ENCODE measurements at regions not wholly inside any gene's neighbourhood (a gene's known extent, or its start where the extent isn't known, plus 50 kb on each side); places are given as distances from the start of the nearest gene placed in this dataset.

GRCh38 chr4:63799166-63799565 is 610.1 kb downstream of the TECRL start:
- Histone ChIP-seq H3K27ac (ENCODE audit: low read length) (no peak overlapping the region), H3K4me1 (ENCODE audit: control insufficient read depth, insufficient read depth, low read length) (no peaks in the 10 kb centered on the region), H3K27me3 (ENCODE audit: control insufficient read depth, insufficient read depth) (no peaks in the 10 kb centered on the region), H3K4me3 (ENCODE audit: low read length) (no peak overlapping the region), H3K9me3 (ENCODE audit: control insufficient read depth, low read length) (no peaks in the 10 kb centered on the region)
- intact Hi-C loops (cut with DNase I), result no loop called here
- 81% methylated on average over 2 of the region's 2 CpGs for WGBS
- DNase-seq, result no peak
- no peak for ATAC-seq

DNA sequence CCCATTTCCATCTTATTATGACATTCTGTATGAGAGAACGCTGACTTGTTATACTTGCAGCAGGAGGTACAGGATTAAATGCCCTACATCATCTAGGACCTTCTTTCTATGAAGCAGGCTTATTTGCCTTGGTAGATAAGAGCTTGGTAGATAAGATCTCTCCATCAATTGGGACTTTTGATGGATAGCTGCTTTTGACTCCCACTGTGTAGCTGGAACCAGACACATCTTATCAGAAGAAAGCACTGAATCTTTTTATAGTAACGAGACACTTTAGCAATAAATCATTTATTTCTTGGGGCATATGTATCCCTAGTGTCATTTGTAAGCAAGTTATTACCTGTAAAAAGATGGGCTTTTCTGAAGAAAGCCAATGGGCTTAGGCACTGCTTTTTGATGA is 613.9 kb downstream of the TECRL start:
- Histone ChIP-seq H3K4me3 (ENCODE audit: low read length) (no peak overlapping the region), H3K9me3 (ENCODE audit: control insufficient read depth, low read length) (no peaks in the 10 kb centered on the region), H3K4me1 (ENCODE audit: control insufficient read depth, insufficient read depth, low read length) (no peaks in the 10 kb centered on the region), H3K27me3 (ENCODE audit: control insufficient read depth, insufficient read depth) (no peaks in the 10 kb centered on the region), H3K27ac (ENCODE audit: low read length) (no peak overlapping the region)
- WGBS, result 29% methylated on average over 2 of the region's 2 CpGs
- DNase-seq, result no peak
- ATAC-seq, result no peak
- intact Hi-C loops (cut with DNase I), result no loop called here

DNA sequence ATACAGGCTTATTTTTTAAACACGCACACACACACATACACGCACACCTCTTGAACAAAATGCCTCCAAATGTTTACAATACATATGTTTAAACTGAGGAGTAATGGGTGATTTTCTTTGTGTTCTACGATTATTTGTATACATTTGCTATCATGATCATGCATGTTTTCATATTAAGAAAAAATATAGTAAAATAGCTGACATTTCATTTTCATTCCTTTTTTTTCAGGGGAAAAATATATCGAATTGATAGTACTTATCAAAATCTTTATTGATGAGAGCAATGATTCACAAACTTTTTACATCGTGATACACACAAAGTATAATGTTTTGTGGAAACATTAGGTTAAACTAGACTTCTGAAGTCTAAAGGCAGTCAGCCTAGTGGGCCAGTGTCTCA is 618.9 kb downstream of the TECRL start:
- 73% methylated on average over 5 of the region's 5 CpGs for WGBS
- Histone ChIP-seq H3K27ac (ENCODE audit: low read length) (no peak overlapping the region), H3K4me1 (ENCODE audit: control insufficient read depth, insufficient read depth, low read length) (no peaks in the 10 kb centered on the region), H3K27me3 (ENCODE audit: control insufficient read depth, insufficient read depth) (no peaks in the 10 kb centered on the region), H3K4me3 (ENCODE audit: low read length) (no peak overlapping the region), H3K9me3 (ENCODE audit: control insufficient read depth, low read length) (no peaks in the 10 kb centered on the region)
- ATAC-seq (no peak), DNase-seq (no peak)
- intact Hi-C loops (cut with DNase I), result no loop called here

DNA sequence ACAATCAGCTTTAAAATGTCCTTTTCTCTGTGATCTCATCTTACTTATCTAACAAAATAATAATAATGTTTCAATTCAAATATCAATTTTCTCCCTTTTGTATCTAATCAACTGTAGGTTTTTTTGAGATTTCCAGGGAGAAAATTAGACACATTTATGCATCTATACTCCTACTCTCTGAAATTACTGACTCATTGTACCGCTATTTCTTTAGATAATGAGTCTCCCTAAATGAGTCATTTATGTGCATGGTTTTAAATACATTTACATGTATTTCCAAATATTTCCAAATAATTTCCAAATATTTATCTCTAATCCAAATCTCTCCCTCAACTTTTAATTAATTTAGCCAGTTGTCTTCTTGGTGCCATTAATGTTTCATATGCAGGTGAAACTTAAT is 621.0 kb downstream of the TECRL start:
- H3K27ac ChIP-seq (ENCODE audit: low read length), result no peak overlapping the region
- ATAC-seq, result no peak
- intact Hi-C loops (cut with DNase I), result no loop called here

DNA sequence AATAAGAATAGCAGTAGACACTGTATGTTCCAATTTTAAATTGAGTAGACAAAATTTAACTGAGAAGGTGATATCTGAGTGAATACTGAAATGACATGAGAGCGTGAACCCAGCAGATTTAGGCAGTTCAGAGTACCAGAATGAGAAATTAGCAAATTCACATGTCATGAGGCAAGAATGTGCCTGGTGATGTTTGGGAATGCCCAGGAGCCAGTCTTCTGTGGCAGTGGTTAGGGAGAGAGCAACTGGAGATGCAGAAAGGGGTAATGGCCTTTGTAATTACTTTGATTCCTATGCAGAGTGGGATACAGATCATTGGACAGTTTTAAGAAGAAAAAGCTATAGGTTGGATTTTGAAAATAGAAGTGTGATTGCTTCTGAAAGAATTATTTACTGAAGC is 621.9 kb downstream of the TECRL start:
- 79% methylated on average over 1 of the region's 1 CpG for WGBS
- Histone ChIP-seq H3K4me3 (ENCODE audit: low read length) (no peak overlapping the region), H3K27me3 (ENCODE audit: control insufficient read depth, insufficient read depth) (no peaks in the 10 kb centered on the region), H3K4me1 (ENCODE audit: control insufficient read depth, insufficient read depth, low read length) (no peaks in the 10 kb centered on the region), H3K9me3 (ENCODE audit: control insufficient read depth, low read length) (no peaks in the 10 kb centered on the region), H3K27ac (ENCODE audit: low read length) (no peak overlapping the region)
- intact Hi-C loops (cut with DNase I), result no loop called here
- ATAC-seq (no peak), DNase-seq (no peak)

More for the DNA sequence above, 621.0 kb downstream of the TECRL start:
- DNase-seq, result no peak
- WGBS, result 59% methylated on average over 1 of the region's 1 CpG
- Histone ChIP-seq H3K27me3 (ENCODE audit: control insufficient read depth, insufficient read depth) (no peaks in the 10 kb centered on the region), H3K4me3 (ENCODE audit: low read length) (no peak overlapping the region), H3K4me1 (ENCODE audit: control insufficient read depth, insufficient read depth, low read length) (no peaks in the 10 kb centered on the region), H3K9me3 (ENCODE audit: control insufficient read depth, low read length) (no peaks in the 10 kb centered on the region)

DNA sequence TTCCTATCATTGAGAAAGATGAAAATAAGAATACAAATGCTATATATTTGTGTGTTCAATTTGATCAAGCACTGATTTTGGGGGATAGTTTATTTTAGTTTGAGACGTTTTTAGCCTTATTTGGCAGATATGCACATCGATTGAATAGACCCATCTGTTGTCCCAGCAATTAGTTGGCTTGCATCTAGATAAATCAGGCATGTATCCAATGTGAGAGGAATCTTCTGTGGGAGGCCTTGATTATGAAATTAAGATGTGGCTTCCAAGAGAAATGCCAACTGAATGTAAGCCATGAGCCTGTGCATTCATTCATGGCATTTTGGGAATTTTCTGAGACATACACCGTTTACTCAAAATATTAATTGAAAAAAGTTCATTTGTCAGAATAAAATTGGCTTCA is 623.1 kb downstream of the TECRL start:
- no peak for DNase-seq
- ATAC-seq, result no peak
- intact Hi-C loops (cut with DNase I), result no loop called here
- no peak overlapping the region for H3K4me3 ChIP-seq (ENCODE audit: low read length)
- 46% methylated on average over 3 of the region's 3 CpGs for WGBS
- no peaks in the 10 kb centered on the region for H3K27me3 ChIP-seq (ENCODE audit: control insufficient read depth, insufficient read depth)
- H3K4me1 ChIP-seq (ENCODE audit: control insufficient read depth, insufficient read depth, low read length), result no peaks in the 10 kb centered on the region
- no peak overlapping the region for H3K27ac ChIP-seq (ENCODE audit: low read length)
- no peaks in the 10 kb centered on the region for H3K9me3 ChIP-seq (ENCODE audit: control insufficient read depth, low read length)

GRCh38 chr4:63784822-63785221 is 624.4 kb downstream of the TECRL start:
- DNase-seq (no peak), ATAC-seq (no peak)
- no peaks in the 10 kb centered on the region for H3K27me3 ChIP-seq (ENCODE audit: control insufficient read depth, insufficient read depth)
- intact Hi-C loops (cut with DNase I), result no loop called here
- no peak overlapping the region for H3K27ac ChIP-seq (ENCODE audit: low read length)
- H3K4me1 ChIP-seq (ENCODE audit: control insufficient read depth, insufficient read depth, low read length), result no peaks in the 10 kb centered on the region
- no peak overlapping the region for H3K4me3 ChIP-seq (ENCODE audit: low read length)
- under 1% methylated on average over 1 of the region's 1 CpG for WGBS
- H3K9me3 ChIP-seq (ENCODE audit: control insufficient read depth, low read length), result no peaks in the 10 kb centered on the region

DNA sequence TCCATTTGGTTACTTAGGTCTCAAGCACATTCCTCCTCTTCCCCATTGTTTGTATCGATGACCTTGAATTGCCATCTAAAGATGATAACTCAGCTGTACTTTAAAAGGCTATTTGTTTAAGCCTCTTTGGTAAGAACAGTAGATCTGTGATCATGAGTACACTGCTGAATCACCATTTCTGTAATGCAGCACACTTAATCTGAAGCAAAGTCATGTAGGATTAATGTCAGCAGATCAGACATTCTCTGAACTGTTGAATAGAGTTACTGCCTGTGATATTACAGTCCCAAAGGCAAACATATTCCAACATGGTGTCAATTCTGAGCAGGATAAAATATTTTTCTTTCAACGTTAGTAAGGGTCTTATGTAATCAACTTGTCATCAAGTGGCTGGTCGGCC is 631.6 kb downstream of the TECRL start:
- intact Hi-C loops (cut with DNase I), result no loop called here
- Histone ChIP-seq H3K4me3 (ENCODE audit: low read length) (no peak overlapping the region), H3K27me3 (ENCODE audit: control insufficient read depth, insufficient read depth) (no peaks in the 10 kb centered on the region), H3K9me3 (ENCODE audit: control insufficient read depth, low read length) (no peaks in the 10 kb centered on the region), H3K4me1 (ENCODE audit: control insufficient read depth, insufficient read depth, low read length) (no peaks in the 10 kb centered on the region), H3K27ac (ENCODE audit: low read length) (no peak overlapping the region)
- no peak for ATAC-seq
- WGBS, result 66% methylated on average over 3 of the region's 3 CpGs
- no peak for DNase-seq

GRCh38 chr4:63764400-63764799 is 644.9 kb downstream of the TECRL start:
- Histone ChIP-seq H3K4me1 (ENCODE audit: control insufficient read depth, insufficient read depth, low read length) (no peaks in the 10 kb centered on the region), H3K9me3 (ENCODE audit: control insufficient read depth, low read length) (no peaks in the 10 kb centered on the region), H3K4me3 (ENCODE audit: low read length) (no peak overlapping the region), H3K27me3 (ENCODE audit: control insufficient read depth, insufficient read depth) (no peaks in the 10 kb centered on the region), H3K27ac (ENCODE audit: low read length) (no peak overlapping the region)
- no peak for DNase-seq
- no peak for ATAC-seq
- intact Hi-C loops (cut with DNase I), result no loop called here
- 51% methylated on average over 4 of the region's 4 CpGs for WGBS

- ATAC-seq (no peak), DNase-seq (no peak)
- H3K4me1 ChIP-seq (ENCODE audit: control insufficient read depth, insufficient read depth, low read length), result no peaks in the 10 kb centered on the region
- no peaks in the 10 kb centered on the region for H3K27me3 ChIP-seq (ENCODE audit: control insufficient read depth, insufficient read depth)
- H3K9me3 ChIP-seq (ENCODE audit: control insufficient read depth, low read length), result no peaks in the 10 kb centered on the region
- H3K4me3 ChIP-seq (ENCODE audit: low read length), result no peak overlapping the region
- H3K27ac ChIP-seq (ENCODE audit: low read length), result no peak overlapping the region
- intact Hi-C loops (cut with DNase I), result no loop called here
- WGBS, result 26% methylated on average over 2 of the region's 2 CpGs
Measured at GRCh38 chr4:63757929-63758328, 651.3 kb downstream of the TECRL start.

GRCh38 chr4:63742882-63743281 is 666.4 kb downstream of the TECRL start:
- Histone ChIP-seq H3K4me3 (ENCODE audit: low read length) (no peak overlapping the region), H3K4me1 (ENCODE audit: control insufficient read depth, insufficient read depth, low read length) (no peaks in the 10 kb centered on the region), H3K27ac (ENCODE audit: low read length) (no peak overlapping the region), H3K9me3 (ENCODE audit: control insufficient read depth, low read length) (no peaks in the 10 kb centered on the region), H3K27me3 (ENCODE audit: control insufficient read depth, insufficient read depth) (no peaks in the 10 kb centered on the region)
- ATAC-seq (no peak), DNase-seq (no peak)
- intact Hi-C loops (cut with DNase I), result no loop called here

DNA sequence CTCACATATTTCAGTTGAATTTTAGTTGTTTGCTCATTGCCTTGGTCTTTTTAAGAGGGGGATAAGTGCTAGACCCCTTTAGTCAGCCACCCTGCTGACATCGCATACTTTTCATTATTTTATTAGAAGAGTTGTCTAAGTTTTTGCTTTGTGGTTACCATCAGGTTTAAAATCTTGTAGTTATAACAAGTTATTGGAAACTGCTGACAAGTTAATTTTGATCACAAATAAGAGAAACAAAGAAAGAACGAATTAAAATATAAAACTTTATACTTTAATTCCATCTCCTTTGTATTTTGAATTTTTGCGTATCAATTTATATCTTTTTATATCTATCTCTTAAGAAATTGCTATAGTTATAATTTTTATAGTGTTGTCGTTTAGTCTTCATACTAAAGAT is 679.7 kb downstream of the TECRL start:
- no peak for ATAC-seq
- no peaks in the 10 kb centered on the region for H3K9me3 ChIP-seq (ENCODE audit: control insufficient read depth, low read length)
- H3K27ac ChIP-seq (ENCODE audit: low read length), result no peak overlapping the region
- 92% methylated on average over 4 of the region's 4 CpGs for WGBS
- DNase-seq, result no peak
- H3K4me1 ChIP-seq (ENCODE audit: control insufficient read depth, insufficient read depth, low read length), result no peaks in the 10 kb centered on the region
- H3K4me3 ChIP-seq (ENCODE audit: low read length), result no peak overlapping the region
- no peaks in the 10 kb centered on the region for H3K27me3 ChIP-seq (ENCODE audit: control insufficient read depth, insufficient read depth)
- intact Hi-C loops (cut with DNase I), result no loop called here

All from right cardiac atrium (tissue), 5 donors.